ENCODE measurements at regions not wholly inside any gene's neighbourhood (a gene's known extent, or its start where the extent isn't known, plus 50 kb on each side); places are given as distances from the start of the nearest gene placed in this dataset.

DNA sequence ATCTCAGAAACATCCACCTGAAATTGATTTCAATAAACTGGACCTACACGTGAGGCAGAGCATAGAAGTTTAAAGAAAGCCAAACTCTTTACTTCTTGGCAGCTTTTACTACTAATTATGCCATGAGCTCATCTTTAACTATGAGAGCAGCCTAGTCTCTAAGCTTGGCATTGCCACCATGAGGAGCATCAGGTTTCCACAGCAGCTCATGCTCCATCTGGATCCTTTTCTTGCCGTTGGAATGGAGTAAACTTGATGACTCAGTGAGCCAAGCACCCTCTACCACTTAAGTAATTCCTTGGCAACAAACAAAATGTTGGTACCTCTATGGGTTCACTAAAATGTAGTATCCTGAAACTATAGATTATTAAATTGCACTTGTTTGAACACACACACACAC lies 583.2 kb downstream of the EPHA3 start:
- Histone ChIP-seq H3K9me3 (no peaks in the 10 kb centered on the region), H3K4me3 (no peak overlapping the region), H3K27ac (no peak overlapping the region), H3K4me1 (no peaks in the 10 kb centered on the region), H3K4me2 (no peak overlapping the region)
- DNase-seq (ENCODE audit: low read depth in 1 of 2, low spot score in 1 of 2) (no peak), ATAC-seq (no peak), FAIRE-seq (no peak)
- CTCF ChIA-PET, result no interaction called here
- POLR2A ChIA-PET, result no interaction called here
- 4% methylated on average over 2 of the region's 2 CpGs for WGBS (ENCODE audit: missing lambda C conversion rate)
- TF ChIP-seq PHF8 (IDR thresholded peaks at IDR 0.05; ENCODE audit: borderline replicate concordance, low read depth) (no peak), JUNB (IDR thresholded peaks at IDR 0.05) (no peak), RAD21 (conservative IDR thresholded peaks at IDR 0.05 in 1 of 2, IDR thresholded peaks at IDR 0.05 in 1 of 2) (no peak), NFE2L2 (conservative IDR thresholded peaks at IDR 0.05; ENCODE audit: low read length) (no peak), TP53 (CRISPR knock-in tag; IDR thresholded peaks at IDR 0.05) (no peak)
- TF ChIP-seq, protein P1, sequence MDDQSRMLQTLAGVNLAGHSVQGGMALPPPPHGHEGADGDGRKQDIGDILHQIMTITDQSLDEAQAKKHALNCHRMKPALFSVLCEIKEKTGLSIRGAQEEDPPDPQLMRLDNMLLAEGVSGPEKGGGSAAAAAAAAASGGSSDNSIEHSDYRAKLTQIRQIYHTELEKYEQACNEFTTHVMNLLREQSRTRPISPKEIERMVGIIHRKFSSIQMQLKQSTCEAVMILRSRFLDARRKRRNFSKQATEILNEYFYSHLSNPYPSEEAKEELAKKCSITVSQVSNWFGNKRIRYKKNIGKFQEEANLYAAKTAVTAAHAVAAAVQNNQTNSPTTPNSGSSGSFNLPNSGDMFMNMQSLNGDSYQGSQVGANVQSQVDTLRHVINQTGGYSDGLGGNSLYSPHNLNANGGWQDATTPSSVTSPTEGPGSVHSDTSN (IDR thresholded peaks at IDR 0.05), result no peak
- TF ChIP-seq, protein P2, sequence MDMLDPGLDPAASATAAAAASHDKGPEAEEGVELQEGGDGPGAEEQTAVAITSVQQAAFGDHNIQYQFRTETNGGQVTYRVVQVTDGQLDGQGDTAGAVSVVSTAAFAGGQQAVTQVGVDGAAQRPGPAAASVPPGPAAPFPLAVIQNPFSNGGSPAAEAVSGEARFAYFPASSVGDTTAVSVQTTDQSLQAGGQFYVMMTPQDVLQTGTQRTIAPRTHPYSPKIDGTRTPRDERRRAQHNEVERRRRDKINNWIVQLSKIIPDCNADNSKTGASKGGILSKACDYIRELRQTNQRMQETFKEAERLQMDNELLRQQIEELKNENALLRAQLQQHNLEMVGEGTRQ (IDR thresholded peaks at IDR 0.05), result no peak

DNA sequence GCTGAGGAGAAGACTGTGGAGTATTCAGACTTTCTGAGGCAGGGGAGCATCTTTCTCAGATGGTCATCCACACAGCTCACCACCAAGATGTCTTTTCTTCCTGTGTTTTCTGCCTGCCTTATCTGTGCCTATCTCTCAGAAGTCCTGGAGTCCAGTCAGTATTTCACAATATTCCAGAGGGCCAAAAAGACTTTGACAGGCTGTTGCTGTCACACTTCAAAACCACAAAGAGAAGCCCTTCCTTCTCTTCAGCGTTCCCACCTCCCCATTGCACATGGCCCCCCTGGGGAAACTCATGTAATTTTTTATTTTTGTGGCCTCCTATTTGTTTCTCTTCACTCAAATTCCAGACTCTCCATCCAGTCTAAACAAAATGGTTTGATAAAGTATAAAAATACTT lies 585.2 kb downstream of the EPHA3 start:
- DNase-seq (ENCODE audit: low read depth in 1 of 2, low spot score in 1 of 2) (no peak), FAIRE-seq (no peak), ATAC-seq (no peak)
- H3K4me1 ChIP-seq, result no peaks in the 10 kb centered on the region
- H3K9me3 ChIP-seq, result 0 out of 3 replicates have a peak, but pooled peaks cover 4% of the 10 kb centered on the region
- 0% methylated on average over 1 of the region's 1 CpG for WGBS (ENCODE audit: missing lambda C conversion rate)
- H3K27ac ChIP-seq, result no peak overlapping the region
- ChIA-PET CTCF (no interaction called here), POLR2A (no interaction called here)
- H3K4me2 ChIP-seq, result no peak overlapping the region
- no peak overlapping the region for H3K4me3 ChIP-seq
- TF ChIP-seq, protein P3, sequence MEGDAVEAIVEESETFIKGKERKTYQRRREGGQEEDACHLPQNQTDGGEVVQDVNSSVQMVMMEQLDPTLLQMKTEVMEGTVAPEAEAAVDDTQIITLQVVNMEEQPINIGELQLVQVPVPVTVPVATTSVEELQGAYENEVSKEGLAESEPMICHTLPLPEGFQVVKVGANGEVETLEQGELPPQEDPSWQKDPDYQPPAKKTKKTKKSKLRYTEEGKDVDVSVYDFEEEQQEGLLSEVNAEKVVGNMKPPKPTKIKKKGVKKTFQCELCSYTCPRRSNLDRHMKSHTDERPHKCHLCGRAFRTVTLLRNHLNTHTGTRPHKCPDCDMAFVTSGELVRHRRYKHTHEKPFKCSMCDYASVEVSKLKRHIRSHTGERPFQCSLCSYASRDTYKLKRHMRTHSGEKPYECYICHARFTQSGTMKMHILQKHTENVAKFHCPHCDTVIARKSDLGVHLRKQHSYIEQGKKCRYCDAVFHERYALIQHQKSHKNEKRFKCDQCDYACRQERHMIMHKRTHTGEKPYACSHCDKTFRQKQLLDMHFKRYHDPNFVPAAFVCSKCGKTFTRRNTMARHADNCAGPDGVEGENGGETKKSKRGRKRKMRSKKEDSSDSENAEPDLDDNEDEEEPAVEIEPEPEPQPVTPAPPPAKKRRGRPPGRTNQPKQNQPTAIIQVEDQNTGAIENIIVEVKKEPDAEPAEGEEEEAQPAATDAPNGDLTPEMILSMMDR (IDR thresholded peaks at IDR 0.05), result no peak
- TF ChIP-seq NR3C1 (IDR thresholded peaks at IDR 0.05) (no peak), ZNF302 (CRISPR knock-in tag; IDR thresholded peaks at IDR 0.05) (no peak), HDAC2 (IDR thresholded peaks at IDR 0.05) (no peak), ZC3H11A (IDR thresholded peaks at IDR 0.05) (no peak), EHMT2 (IDR thresholded peaks at IDR 0.05; ENCODE audit: low read depth) (no peak), HOXB13 (CRISPR knock-in tag; IDR thresholded peaks at IDR 0.05; ENCODE audit: low read depth) (no peak), PHF8 (IDR thresholded peaks at IDR 0.05; ENCODE audit: borderline replicate concordance, low read depth) (no peak), RAD21 (conservative IDR thresholded peaks at IDR 0.05 in 1 of 2, IDR thresholded peaks at IDR 0.05 in 1 of 2) (no peak), HOXA7 (CRISPR knock-in tag; IDR thresholded peaks at IDR 0.05) (no peak), CHD4 (IDR thresholded peaks at IDR 0.05; ENCODE audit: borderline replicate concordance) (no peak)
- TF ChIP-seq, protein P4, sequence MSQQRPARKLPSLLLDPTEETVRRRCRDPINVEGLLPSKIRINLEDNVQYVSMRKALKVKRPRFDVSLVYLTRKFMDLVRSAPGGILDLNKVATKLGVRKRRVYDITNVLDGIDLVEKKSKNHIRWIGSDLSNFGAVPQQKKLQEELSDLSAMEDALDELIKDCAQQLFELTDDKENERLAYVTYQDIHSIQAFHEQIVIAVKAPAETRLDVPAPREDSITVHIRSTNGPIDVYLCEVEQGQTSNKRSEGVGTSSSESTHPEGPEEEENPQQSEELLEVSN (IDR thresholded peaks at IDR 0.05; ENCODE audit: borderline replicate concordance, low read depth), result no peak
- TF ChIP-seq, protein P5, sequence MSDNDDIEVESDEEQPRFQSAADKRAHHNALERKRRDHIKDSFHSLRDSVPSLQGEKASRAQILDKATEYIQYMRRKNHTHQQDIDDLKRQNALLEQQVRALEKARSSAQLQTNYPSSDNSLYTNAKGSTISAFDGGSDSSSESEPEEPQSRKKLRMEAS (IDR thresholded peaks at IDR 0.05), result no peak
- TF ChIP-seq, protein P1 (IDR thresholded peaks at IDR 0.05), result no peak
- TF ChIP-seq, protein P6, sequence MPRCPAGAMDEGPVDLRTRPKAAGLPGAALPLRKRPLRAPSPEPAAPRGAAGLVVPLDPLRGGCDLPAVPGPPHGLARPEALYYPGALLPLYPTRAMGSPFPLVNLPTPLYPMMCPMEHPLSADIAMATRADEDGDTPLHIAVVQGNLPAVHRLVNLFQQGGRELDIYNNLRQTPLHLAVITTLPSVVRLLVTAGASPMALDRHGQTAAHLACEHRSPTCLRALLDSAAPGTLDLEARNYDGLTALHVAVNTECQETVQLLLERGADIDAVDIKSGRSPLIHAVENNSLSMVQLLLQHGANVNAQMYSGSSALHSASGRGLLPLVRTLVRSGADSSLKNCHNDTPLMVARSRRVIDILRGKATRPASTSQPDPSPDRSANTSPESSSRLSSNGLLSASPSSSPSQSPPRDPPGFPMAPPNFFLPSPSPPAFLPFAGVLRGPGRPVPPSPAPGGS (IDR thresholded peaks at IDR 0.05), result no peak
